Skeletal muscle satellite cell (primary cell): ENCODE measurements at regions not wholly inside any gene's neighbourhood (a gene's known extent, or its start where the extent isn't known, plus 50 kb on each side); places are given as distances from the start of the nearest gene placed in this dataset.

ENCODE experiments used
- H3K27me3 ChIP-seq: 2 replicates; pipeline ENCODE4 v1.7.0; 2013; ENCODE audit warnings: low read length; ENCODE audit not compliant: control insufficient read depth, insufficient read depth
- H3K36me3 ChIP-seq: 2 replicates; pipeline ENCODE4 v1.7.0; 2013; ENCODE audit warnings: mild to moderate bottlenecking, control low read depth, low read length; ENCODE audit not compliant: insufficient read depth
- H3K4me1 ChIP-seq: 2 replicates; pipeline ENCODE4 v1.7.0; 2013; ENCODE audit warnings: low read length; ENCODE audit not compliant: control insufficient read depth, insufficient read depth
- H3K4me2 ChIP-seq: 2 replicates; pipeline ENCODE4 v1.7.0; 2013; ENCODE audit warnings: mild to moderate bottlenecking, low read length
- H3K4me3 ChIP-seq: 2 replicates; pipeline ENCODE4 v1.7.0; 2013; ENCODE audit warnings: low read length
- H3K9ac ChIP-seq: 2 replicates; pipeline ENCODE4 v1.7.0; 2013; ENCODE audit warnings: mild to moderate bottlenecking, low read depth, low read length, moderate library complexity
- H3K9me3 ChIP-seq: replicated peaks from 2 replicates; pipeline ENCODE4 v1.7.0; 2013; ENCODE audit warnings: mild to moderate bottlenecking, control low read depth, low read length

DNA sequence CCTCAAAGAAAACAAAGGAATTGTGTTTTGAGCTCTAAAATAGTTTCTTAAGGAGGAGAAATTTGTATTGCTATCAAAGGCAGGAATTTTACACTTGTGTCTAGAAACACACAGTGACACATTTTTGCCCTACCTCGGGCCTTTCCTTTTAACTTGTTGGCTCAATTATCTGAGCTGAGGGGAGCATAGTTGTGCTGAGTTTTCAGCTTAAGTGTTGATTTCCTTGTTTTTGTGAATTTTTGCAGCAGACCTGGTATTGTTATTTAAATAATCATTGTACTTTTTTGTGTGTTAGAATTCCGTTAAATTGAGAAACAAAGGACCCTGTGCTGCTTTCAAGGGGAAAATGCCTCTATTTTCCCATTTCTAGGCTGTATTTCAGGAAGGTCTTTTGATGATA is 249.7 kb downstream of the CD83 start:
- H3K4me1 ChIP-seq = no peaks in the 10 kb centered on the region
- no peaks in the 10 kb centered on the region for H3K36me3 ChIP-seq
- H3K4me2 ChIP-seq = no peak overlapping the region
- H3K9me3 ChIP-seq = no peaks in the 10 kb centered on the region
- H3K9ac ChIP-seq = no peak overlapping the region
- no peak overlapping the region for H3K4me3 ChIP-seq
- peaks cover 6% of the 10 kb centered on the region for H3K27me3 ChIP-seq

DNA sequence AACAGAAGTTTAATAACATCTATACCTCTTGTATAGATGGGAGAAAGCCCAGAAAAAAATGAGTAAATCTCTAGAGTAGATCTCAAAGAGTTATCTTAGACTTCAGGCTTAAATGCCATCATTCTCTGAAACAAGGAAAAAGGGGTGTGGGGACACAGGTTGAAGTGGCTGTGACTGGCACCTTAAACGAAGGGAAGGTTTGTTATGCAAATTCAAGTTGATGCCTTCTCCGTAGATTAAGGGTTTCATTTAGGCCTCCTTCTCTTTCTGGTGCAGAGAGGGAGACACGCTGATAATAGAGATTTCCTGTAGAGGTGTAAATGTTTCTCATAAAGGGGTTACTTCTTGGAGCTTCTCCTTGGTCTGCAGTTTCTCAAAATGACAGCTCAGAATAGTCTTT is 252.1 kb downstream of the CD83 start:
- no peaks in the 10 kb centered on the region for H3K4me1 ChIP-seq
- H3K27me3 ChIP-seq = peaks cover 6% of the 10 kb centered on the region
- H3K9ac ChIP-seq = no peak overlapping the region
- no peak overlapping the region for H3K4me3 ChIP-seq
- H3K4me2 ChIP-seq = no peak overlapping the region
- H3K9me3 ChIP-seq = no peaks in the 10 kb centered on the region
- H3K36me3 ChIP-seq = no peaks in the 10 kb centered on the region

DNA sequence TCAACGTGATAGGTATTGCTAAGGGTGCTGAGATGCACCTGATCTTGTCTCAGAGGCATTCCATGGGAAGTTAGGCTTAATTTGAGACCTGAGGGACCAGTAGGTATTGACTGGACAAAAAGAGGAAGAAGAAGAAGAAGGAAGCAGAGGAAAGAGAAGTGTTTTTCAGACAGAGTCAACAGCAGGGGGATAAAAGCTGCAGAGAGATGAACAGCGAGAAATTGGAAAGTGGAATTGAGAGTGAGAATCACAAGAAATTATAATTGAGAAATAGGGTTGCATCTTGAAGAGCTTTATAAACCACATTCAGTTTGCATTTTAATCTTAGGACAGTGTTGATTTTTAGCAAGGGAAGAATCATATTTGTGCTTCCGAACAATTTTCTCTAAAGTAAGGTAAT is 254.0 kb downstream of the CD83 start:
- Histone ChIP-seq H3K4me3 (no peak overlapping the region), H3K36me3 (no peaks in the 10 kb centered on the region), H3K9ac (no peak overlapping the region), H3K4me2 (no peak overlapping the region), H3K9me3 (no peaks in the 10 kb centered on the region), H3K4me1 (no peaks in the 10 kb centered on the region), H3K27me3 (peaks cover 6% of the 10 kb centered on the region)

DNA sequence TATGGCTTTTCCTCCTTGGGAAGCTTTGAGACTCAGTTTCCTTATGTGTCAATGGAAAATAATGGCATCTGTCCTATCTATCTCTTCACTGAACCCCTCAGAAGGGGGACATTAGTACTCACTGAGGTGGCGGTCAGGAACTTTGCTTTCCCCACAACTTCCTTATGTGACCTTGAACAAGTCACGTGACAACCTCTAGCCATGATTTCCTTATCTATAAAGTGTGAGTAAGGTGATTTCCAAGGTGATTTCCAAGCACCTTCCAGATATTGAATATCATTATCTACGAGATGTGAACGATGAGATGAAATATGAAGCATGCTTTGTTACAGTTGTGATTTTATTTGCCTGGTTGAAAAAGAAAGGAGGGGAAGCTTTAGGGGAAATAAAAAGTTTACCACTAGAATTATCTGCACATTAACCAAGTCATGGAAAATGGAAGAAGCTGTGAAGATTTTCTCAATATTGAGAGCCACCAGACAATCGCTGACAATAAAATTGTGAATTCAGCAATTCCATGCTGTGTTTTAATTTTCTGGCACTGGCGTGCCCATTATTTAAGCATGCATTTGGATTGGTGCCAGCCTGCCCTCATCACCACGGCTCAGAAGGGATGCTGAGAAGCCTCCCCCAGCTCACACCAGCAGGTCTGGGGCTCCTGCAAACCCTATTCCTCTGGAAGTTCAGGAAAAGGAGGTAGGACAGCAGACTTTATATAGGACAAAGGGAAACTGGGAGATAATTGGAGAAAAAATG is 255.3 kb downstream of the CD83 start:
- H3K27me3 ChIP-seq = peaks cover 6% of the 10 kb centered on the region
- no peak overlapping the region for H3K9ac ChIP-seq
- H3K4me2 ChIP-seq = no peak overlapping the region
- H3K4me3 ChIP-seq = no peak overlapping the region
- H3K4me1 ChIP-seq = no peaks in the 10 kb centered on the region
- H3K36me3 ChIP-seq = no peaks in the 10 kb centered on the region
- no peaks in the 10 kb centered on the region for H3K9me3 ChIP-seq

DNA sequence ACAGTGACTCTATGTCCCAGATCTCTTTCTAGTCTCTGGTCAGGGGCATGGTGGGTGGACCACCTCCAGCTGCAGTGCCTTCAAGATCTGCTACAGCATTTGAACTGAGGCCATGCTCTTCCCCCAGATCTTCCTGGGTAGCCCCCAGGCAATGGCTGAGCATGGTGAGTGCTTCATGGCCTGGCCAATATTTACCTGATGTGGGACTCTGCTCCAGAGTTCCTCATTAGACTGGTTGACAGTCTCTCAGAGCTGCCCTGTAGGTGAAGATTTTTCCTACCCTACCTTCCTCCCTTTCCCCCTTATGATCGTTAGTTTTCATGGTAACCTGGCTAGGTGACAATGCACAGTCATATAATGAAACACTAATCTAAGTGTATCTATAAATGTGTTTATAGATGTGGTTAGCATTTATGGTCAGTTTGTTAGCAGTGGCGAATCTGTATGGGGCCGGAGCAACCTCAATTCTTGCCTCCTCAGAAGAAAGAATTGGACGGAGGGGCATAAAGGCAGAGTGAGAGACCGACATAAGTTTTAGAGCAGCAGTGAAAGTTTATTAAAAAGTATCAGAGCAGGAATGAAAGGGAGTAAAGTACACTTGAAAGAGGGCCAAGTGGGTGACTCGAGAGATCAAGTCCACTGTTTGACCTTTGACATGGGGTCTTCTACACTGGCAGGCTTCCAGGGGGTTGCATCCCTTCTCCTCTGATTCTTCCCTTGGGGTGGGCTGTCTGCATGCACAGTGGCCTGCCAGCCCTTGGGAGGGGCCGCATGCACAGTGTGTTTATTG is 256.3 kb downstream of the CD83 start:
- Histone ChIP-seq H3K9ac (no peak overlapping the region), H3K4me2 (no peak overlapping the region), H3K4me3 (no peak overlapping the region), H3K4me1 (no peaks in the 10 kb centered on the region), H3K27me3 (peaks cover 6% of the 10 kb centered on the region), H3K36me3 (no peaks in the 10 kb centered on the region), H3K9me3 (no peaks in the 10 kb centered on the region)

DNA sequence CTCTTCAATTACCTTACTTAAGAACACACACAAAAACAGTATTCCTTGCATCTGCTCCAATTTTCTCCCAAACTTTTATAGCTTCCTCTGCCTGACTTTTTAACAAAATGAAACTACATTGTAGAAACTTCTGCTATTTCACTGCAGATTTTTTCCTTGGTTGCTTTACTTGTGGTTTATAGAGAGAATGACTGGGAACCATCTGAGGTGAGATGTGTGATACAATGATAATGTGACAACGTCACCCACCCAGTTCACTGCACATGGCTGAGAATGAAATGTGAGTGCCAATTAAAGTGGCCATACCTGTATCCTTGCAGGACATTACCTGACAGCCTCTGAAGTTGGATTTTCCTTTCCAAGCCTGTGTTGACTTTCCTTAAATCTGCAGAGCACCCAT is 258.4 kb downstream of the CD83 start:
- Histone ChIP-seq H3K27me3 (peaks cover 6% of the 10 kb centered on the region), H3K4me1 (no peaks in the 10 kb centered on the region), H3K4me3 (no peak overlapping the region), H3K9ac (no peak overlapping the region), H3K9me3 (no peaks in the 10 kb centered on the region), H3K4me2 (no peak overlapping the region), H3K36me3 (no peaks in the 10 kb centered on the region)

DNA sequence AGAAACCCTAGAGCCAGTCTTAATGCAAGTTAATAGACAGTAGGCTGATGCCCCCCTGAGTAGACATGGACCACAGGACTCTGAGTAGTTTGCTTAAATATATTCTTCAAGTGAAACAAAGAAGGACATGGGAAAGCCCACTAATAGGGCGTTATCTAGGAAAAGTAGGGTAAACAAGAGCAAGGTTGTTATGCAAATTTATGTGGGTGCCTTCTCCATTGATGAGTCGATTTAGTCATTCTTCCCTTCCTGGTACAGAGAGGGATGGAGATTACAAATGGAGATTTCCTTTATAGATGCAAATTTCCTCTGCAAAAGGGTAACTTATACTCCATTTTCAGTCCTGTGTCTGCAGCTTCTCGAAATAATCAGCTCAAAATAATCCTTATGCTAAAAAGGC is 262.0 kb downstream of the CD83 start:
- Histone ChIP-seq H3K4me2 (no peak overlapping the region), H3K27me3 (no peaks in the 10 kb centered on the region), H3K4me3 (no peak overlapping the region), H3K36me3 (no peaks in the 10 kb centered on the region), H3K4me1 (no peaks in the 10 kb centered on the region), H3K9me3 (no peaks in the 10 kb centered on the region), H3K9ac (no peak overlapping the region)

DNA sequence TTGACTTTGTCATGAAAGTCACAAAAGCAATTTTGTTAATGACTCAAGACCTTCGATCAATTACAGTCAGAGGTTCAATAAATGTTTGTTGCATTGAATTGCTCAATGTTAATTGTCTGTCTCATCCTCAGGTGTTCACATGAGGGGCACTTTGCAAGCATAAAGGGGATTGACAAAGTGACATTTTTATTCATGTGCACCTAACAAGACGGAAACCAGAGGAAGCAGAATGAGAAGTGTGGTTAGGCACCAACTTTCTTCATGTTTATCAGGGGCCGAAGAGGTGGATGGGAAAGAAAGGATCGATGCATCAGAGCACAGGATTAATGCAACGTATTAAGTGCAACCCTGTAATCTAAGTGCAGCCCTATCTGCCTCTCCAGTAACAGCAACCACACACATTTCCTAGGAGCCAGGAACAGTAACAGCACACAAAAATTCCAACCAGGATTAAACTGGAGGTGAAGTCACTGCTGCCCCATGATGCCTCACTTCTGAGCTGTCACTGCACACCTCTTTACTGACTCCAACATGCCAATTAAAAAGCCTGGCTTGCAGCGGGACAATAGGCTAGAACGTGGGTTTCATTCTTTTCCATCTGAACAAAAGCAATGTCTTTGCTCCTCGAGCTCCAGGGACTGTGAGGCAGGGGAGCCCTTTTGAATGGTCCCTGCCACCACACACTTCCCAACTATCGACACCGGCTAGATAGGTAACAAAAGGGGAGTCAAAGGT is 262.7 kb downstream of the CD83 start:
- H3K4me2 ChIP-seq = no peak overlapping the region
- H3K36me3 ChIP-seq = no peaks in the 10 kb centered on the region
- H3K9ac ChIP-seq = no peak overlapping the region
- no peaks in the 10 kb centered on the region for H3K4me1 ChIP-seq
- H3K4me3 ChIP-seq = no peak overlapping the region
- H3K9me3 ChIP-seq = no peaks in the 10 kb centered on the region
- no peaks in the 10 kb centered on the region for H3K27me3 ChIP-seq

DNA sequence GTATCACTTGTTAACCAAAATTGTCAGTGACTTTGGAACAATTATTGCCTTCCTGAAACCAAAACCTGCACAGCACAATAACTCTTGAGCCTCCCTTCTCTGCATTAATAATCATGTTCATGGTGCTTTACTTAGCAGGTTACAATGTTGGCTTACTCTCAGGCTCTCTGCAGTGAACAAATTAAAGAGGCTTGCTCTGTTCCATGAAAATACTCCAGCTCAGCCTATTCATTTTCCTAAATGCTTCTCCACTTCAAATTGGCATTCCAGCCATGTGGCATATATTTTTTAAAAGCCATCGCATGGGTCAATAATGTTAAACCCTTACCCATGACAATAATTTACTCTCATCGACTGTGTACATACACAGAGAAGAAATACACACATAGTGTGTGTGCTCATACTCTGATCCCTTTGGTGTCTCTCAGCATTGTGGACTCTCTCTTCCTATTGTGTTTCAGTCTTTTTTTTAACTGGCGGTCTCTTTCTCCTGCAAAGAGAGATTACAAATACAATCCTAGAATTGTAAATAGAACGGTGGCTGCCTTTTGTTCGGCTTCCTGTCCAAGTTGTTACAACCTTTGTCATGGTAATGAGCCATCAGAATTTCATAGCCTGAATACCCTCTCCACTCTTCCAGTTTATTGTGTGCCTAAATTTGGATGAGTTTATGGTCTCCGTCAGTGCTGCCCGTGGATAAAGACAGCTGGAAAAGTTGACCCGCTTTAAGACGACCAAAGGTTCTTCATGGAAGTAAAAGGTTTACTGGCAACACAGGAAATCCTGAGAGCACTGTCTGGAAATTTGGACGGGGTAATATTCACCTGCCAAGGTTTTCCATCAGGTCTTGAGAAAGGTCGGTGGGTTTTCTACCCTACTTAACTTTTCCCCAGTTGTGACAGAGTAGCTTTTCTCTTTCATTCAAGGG is 263.6 kb downstream of the CD83 start:
- Histone ChIP-seq H3K4me3 (no peak overlapping the region), H3K36me3 (no peaks in the 10 kb centered on the region), H3K27me3 (no peaks in the 10 kb centered on the region), H3K4me2 (no peak overlapping the region), H3K9me3 (no peaks in the 10 kb centered on the region), H3K9ac (no peak overlapping the region), H3K4me1 (no peaks in the 10 kb centered on the region)

DNA sequence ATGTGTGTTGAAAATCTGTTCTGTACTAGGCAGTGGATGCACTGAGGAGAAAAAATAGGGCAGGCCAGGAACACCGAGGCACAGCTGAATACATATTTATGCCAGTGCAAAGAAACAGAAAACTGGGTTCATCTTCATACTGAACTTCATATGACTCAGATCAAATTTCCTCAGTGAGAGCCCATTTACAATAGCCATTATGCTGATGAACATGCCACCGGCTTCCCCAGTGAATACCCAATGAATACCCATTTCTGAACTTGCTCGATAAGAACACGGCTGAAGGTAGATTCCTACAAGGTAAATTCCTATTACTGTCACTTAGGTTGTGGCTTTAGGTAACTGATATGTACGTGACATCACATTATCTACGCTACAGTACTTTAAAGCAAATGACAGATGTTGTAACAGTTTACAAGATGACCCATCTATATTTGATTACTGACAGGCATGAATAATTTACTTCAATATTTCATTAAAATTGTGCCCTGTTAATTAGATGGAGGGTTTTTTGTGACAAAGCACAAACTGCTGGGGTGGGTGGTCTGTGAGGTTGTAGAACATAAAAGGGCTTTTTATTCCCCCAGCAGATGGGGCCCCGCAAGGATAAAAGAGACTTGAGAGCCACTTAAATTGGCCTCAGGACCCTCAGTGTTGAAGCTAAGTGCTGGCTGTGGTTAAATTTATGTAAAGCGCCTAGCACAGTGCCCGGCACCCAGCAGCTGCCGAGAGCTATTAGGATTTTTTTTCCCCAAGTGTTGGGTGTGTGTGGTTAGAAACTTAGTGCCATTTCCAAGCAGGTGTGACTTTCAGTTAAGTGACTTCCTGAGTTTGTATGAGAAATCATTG is 264.5 kb downstream of the CD83 start:
- no peaks in the 10 kb centered on the region for H3K9me3 ChIP-seq
- H3K4me3 ChIP-seq = no peak overlapping the region
- H3K9ac ChIP-seq = no peak overlapping the region
- H3K4me2 ChIP-seq = no peak overlapping the region
- H3K36me3 ChIP-seq = no peaks in the 10 kb centered on the region
- H3K4me1 ChIP-seq = no peaks in the 10 kb centered on the region
- H3K27me3 ChIP-seq = no peaks in the 10 kb centered on the region
